IMR-90 (cell line): ENCODE measurements at regions not wholly inside any gene's neighbourhood (a gene's known extent, or its start where the extent isn't known, plus 50 kb on each side); places are given as distances from the start of the nearest gene placed in this dataset.

ENCODE experiments used
- ATAC-seq: fragments of 200-7000 bp; cut with Tn5 transposase; 2 replicates; pipeline ENCODE4 v1.9.1; 2020; ENCODE audit warnings: low read depth, mild to moderate bottlenecking, moderate library complexity
- BruUV-seq: library from RNA; stranded (reverse); fragments of 400-500 nt; replicated peaks from 2 replicates; lab custom pipeline; 2021; lab: Mats Ljungman, UMichigan
- CTCF ChIA-PET: fragments of 300-600 bp; formaldehyde crosslinking; extraction: SDS; loops from one replicate; lab custom pipeline; 2021; ENCODE audit warnings: antibody characterized with exemption; lab: Yijun Ruan, JAX
- POLR2A ChIA-PET: fragments of 300-600 bp; sonication (Branson Sonifier 250); formaldehyde crosslinking; loops from one replicate; lab custom pipeline; 2022; ENCODE audit warnings: antibody characterized with exemption; ENCODE audit not compliant: unreplicated experiment; lab: Charles Lee
- DNase-seq: peaks from one replicate; pipeline ENCODE4 v3.0.0; 2013
- H2AFZ ChIP-seq: replicated peaks from 2 replicates; pipeline ENCODE3; 2013; ENCODE audit warnings: low read length, mild to moderate bottlenecking; ENCODE audit not compliant: poor library complexity
- H2AK5ac ChIP-seq: 2 replicates; pipeline ENCODE4 v1.6.1; 2013; ENCODE audit warnings: low read depth, low read length, inconsistent platforms
- H2AK9ac ChIP-seq: replicated peaks from 2 replicates; pipeline ENCODE3; 2013; ENCODE audit warnings: mild to moderate bottlenecking, low read depth, low read length, moderate library complexity; ENCODE audit not compliant: poor library complexity
- H2BK120ac ChIP-seq: 2 replicates; pipeline ENCODE4 v1.6.1; 2013; ENCODE audit warnings: low read depth, low read length, inconsistent platforms
- H2BK15ac ChIP-seq: 3 replicates; pipeline ENCODE4 v1.6.1; 2013; ENCODE audit warnings: low read depth, low read length, inconsistent platforms
- H2BK20ac ChIP-seq: 2 replicates; pipeline ENCODE4 v1.6.1; 2013; ENCODE audit warnings: low read depth, mild to moderate bottlenecking, inconsistent platforms, low read length, moderate library complexity
- H2BK5ac ChIP-seq: 2 replicates; pipeline ENCODE4 v1.6.1; 2013; ENCODE audit warnings: mild to moderate bottlenecking, low read depth, low read length, inconsistent platforms; ENCODE audit not compliant: poor library complexity, severe bottlenecking
- H3K14ac ChIP-seq: replicated peaks from 2 replicates; pipeline ENCODE4 v1.6.1; 2013; ENCODE audit warnings: low read depth, low read length, inconsistent platforms
- H3K18ac ChIP-seq: 2 replicates; pipeline ENCODE4 v1.6.1; 2013; ENCODE audit warnings: low read depth, low read length, control low read depth
- H3K23ac ChIP-seq: 2 replicates; pipeline ENCODE4 v1.6.1; 2013; ENCODE audit warnings: low read depth, low read length, inconsistent platforms
- H3K27ac ChIP-seq: 2 replicates; pipeline ENCODE4 v1.5.1; 2013; ENCODE audit warnings: mild to moderate bottlenecking, control low read depth, low read length; ENCODE audit not compliant: insufficient read depth
- H3K27me3 ChIP-seq: 2 replicates; pipeline ENCODE4 v1.6.1; 2013; ENCODE audit warnings: low read length; ENCODE audit not compliant: control insufficient read depth, insufficient read depth
- H3K36me3 ChIP-seq: 2 replicates; pipeline ENCODE4 v1.6.1; 2013; ENCODE audit warnings: low read length, mixed read lengths; ENCODE audit not compliant: control insufficient read depth, insufficient read depth
- H3K4ac ChIP-seq: 2 replicates; pipeline ENCODE4 v1.6.1; 2013; ENCODE audit warnings: low read depth, low read length, inconsistent platforms
- H3K4me1 ChIP-seq: 2 replicates; pipeline ENCODE4 v1.6.1; 2013; ENCODE audit warnings: low read length, mixed read lengths; ENCODE audit not compliant: control insufficient read depth, insufficient read depth
- H3K4me2 ChIP-seq: 2 replicates; pipeline ENCODE4 v1.6.1; 2013; ENCODE audit warnings: low read depth, mild to moderate bottlenecking, control low read depth, low read length, moderate library complexity
- H3K4me3 ChIP-seq: 2 replicates; pipeline ENCODE4 v1.5.1; 2013; ENCODE audit warnings: low read depth, mild to moderate bottlenecking, control low read depth, low read length, moderate library complexity; ENCODE audit not compliant: insufficient read depth
- H3K56ac ChIP-seq: 2 replicates; pipeline ENCODE4 v1.6.1; 2013; ENCODE audit warnings: low read length, inconsistent platforms; ENCODE audit not compliant: insufficient read depth; ENCODE audit errors: extremely low read depth
- H3K79me1 ChIP-seq, 2 experiments: 2 replicates each; pipeline ENCODE4 v1.6.1; 2013; ENCODE audit warnings: low read length in 2 of 2, inconsistent platforms in 1 of 2, low read depth in 1 of 2
- H3K9ac ChIP-seq: 2 replicates; pipeline ENCODE4 v1.6.1; 2013; ENCODE audit warnings: low read depth, low read length, control low read depth
- H3K9me1 ChIP-seq: 2 replicates; pipeline ENCODE4 v1.6.1; 2013; ENCODE audit warnings: low read length, inconsistent platforms; ENCODE audit not compliant: insufficient read depth
- H3K9me3 ChIP-seq: 2 replicates; pipeline ENCODE4 v1.6.1; 2013; ENCODE audit warnings: low read length; ENCODE audit not compliant: control insufficient read depth, insufficient read depth
- H4K20me1 ChIP-seq: 2 replicates; pipeline ENCODE4 v1.6.1; 2013; ENCODE audit warnings: low read length, inconsistent platforms; ENCODE audit not compliant: insufficient read depth
- H4K5ac ChIP-seq: 2 replicates; pipeline ENCODE4 v1.6.1; 2013; ENCODE audit warnings: mild to moderate bottlenecking, low read depth, low read length, control low read depth
- H4K8ac ChIP-seq, 2 experiments: 2 replicates each; pipeline ENCODE4 v1.6.1; 2013; ENCODE audit warnings: low read depth in 2 of 2, low read length in 2 of 2, control low read depth in 1 of 2, inconsistent platforms in 1 of 2
- H4K91ac ChIP-seq: 2 replicates; pipeline ENCODE4 v1.6.1; 2013; ENCODE audit warnings: low read depth, low read length, inconsistent platforms; ENCODE audit not compliant: insufficient read depth
- BHLHE40 ChIP-seq: fragments of 150-350 bp; IDR thresholded peaks from 2 replicates; pipeline ENCODE4 v1.6.1; 2016; ENCODE audit warnings: mild to moderate bottlenecking, low read depth, low read length
- MAFK ChIP-seq: IDR thresholded peaks from 2 replicates; pipeline ENCODE4 v1.6.1; 2012; ENCODE audit warnings: low read depth, low read length, improper control_type of control experiment
- RCOR1 ChIP-seq: IDR thresholded peaks from 2 replicates; pipeline ENCODE4 v1.6.1; 2012; ENCODE audit warnings: mild to moderate bottlenecking, low read length, improper control_type of control experiment; ENCODE audit not compliant: insufficient replicate concordance
- RFX5 ChIP-seq: IDR thresholded peaks from 2 replicates; pipeline ENCODE4 v1.8.0; 2012; ENCODE audit warnings: low read depth, mild to moderate bottlenecking, low read length, moderate library complexity
- WGBS, 2 experiments: methylation state at CpG; one replicate each; pipeline versions ENCODE4 v1.1.5 to v1.1.7; 2013; ENCODE audit warnings: missing lambda C conversion rate in 2 of 2; ENCODE audit not compliant: insufficient read length in 1 of 2; ENCODE audit errors: extremely low coverage in 2 of 2; 5-methylcytosine and 5-hydroxymethylcytosine counted together
- dilution Hi-C: fragments of 300-500 bp; cut with HindIII; formaldehyde crosslinking; loops from one replicate; pipeline ENCODE4 v1.14.3; 2018; ENCODE audit warnings: low sequenced_read_pairs; ENCODE audit not compliant: unreplicated experiment
- in situ Hi-C: fragments of 300-500 bp; cut with MboI; formaldehyde crosslinking; loops from 3 replicates; pipeline ENCODE4 v1.14.3; 2019; ENCODE audit warnings: low sequenced_read_pairs, inconsistent platforms, mixed read lengths
- intact Hi-C: fragments of 100-400 bp; cut with micrococcal nuclease; formaldehyde crosslinking; loops from 2 replicates; pipeline ENCODE4 v1.10.0; 2022
- TF ChIP-seq, protein P1 (sequence below): fragments of 150-350 bp; IDR thresholded peaks from 2 replicates; pipeline ENCODE4 v1.6.1; 2016; ENCODE audit warnings: low read depth, mild to moderate bottlenecking, low read length, moderate library complexity, borderline replicate concordance

- H2AK5ac ChIP-seq = no peak overlapping the region
- no peak overlapping the region for H3K14ac ChIP-seq
- H2BK5ac ChIP-seq = no peak overlapping the region
- no peak overlapping the region for H2AK9ac ChIP-seq
- H3K4me3 ChIP-seq = no peak overlapping the region
- dilution Hi-C loops = no loop called here
- no peak overlapping the region for H2BK15ac ChIP-seq
- no peak overlapping the region for H2AFZ ChIP-seq
- no peak overlapping the region for H4K8ac ChIP-seq
- no peak overlapping the region for H3K9ac ChIP-seq
- ATAC-seq = no peak
- H4K5ac ChIP-seq = no peak overlapping the region
- no TSS peak for BruUV-seq
- no peak overlapping the region for H2BK120ac ChIP-seq
- H3K4me1 ChIP-seq = no peaks in the 10 kb centered on the region
- no peak overlapping the region for H3K4me2 ChIP-seq
- no peaks in the 10 kb centered on the region for H3K9me1 ChIP-seq
- TF ChIP-seq, protein P1, sequence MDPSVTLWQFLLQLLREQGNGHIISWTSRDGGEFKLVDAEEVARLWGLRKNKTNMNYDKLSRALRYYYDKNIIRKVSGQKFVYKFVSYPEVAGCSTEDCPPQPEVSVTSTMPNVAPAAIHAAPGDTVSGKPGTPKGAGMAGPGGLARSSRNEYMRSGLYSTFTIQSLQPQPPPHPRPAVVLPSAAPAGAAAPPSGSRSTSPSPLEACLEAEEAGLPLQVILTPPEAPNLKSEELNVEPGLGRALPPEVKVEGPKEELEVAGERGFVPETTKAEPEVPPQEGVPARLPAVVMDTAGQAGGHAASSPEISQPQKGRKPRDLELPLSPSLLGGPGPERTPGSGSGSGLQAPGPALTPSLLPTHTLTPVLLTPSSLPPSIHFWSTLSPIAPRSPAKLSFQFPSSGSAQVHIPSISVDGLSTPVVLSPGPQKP = no peak
- TF ChIP-seq BHLHE40 = no peak
- no peak for TF ChIP-seq RCOR1
- TF ChIP-seq MAFK = no peak
- TF ChIP-seq RFX5 = no peak
- no peaks in the 10 kb centered on the region for H4K20me1 ChIP-seq
- intact Hi-C loops = no loop called here
- no peak overlapping the region for H3K4ac ChIP-seq
- no peak overlapping the region for H3K23ac ChIP-seq
- ChIA-PET CTCF (no interaction called here), POLR2A (no interaction called here)
- H3K79me1 ChIP-seq = no peaks in the 10 kb centered on the region
- no CpG with 5 or more reads among the region's 2 CpGs for WGBS, 2 experiments
- in situ Hi-C loops = no loop called here
- no peak overlapping the region for H3K18ac ChIP-seq
- no peak overlapping the region for H3K56ac ChIP-seq
- DNase-seq = no peak
- H2BK20ac ChIP-seq = no peak overlapping the region
- no peaks in the 10 kb centered on the region for H3K36me3 ChIP-seq
- H4K91ac ChIP-seq = no peak overlapping the region
- H3K27me3 ChIP-seq = no peaks in the 10 kb centered on the region
- no peak overlapping the region for H3K27ac ChIP-seq
- H3K9me3 ChIP-seq = 0 out of 2 replicates have a peak, but pooled peaks cover 2% of the 10 kb centered on the region
Observed at GRCh38 chr5:75940418-75940817, 142.8 kb upstream of the SV2C start.
